C4-2B (cell line): ENCODE measurements at regions not wholly inside any gene's neighbourhood (a gene's known extent, or its start where the extent isn't known, plus 50 kb on each side); places are given as distances from the start of the nearest gene placed in this dataset.
"Not testable (repeated sequence)": the region's sequence is repeated elsewhere in the genome, so short reads cannot be mapped to it uniquely, and the experiment has no call there.

Source experiments
- H3K27ac ChIP-seq: fragments of 450-650 bp; 2 replicates; pipeline ENCODE4 v1.5.1; 2017
- ZFX ChIP-seq: fragments of 450-650 bp; IDR thresholded peaks from 2 replicates; pipeline ENCODE4 v1.6.1; 2017
- TF ChIP-seq, protein P1 (sequence below): fragments of 450-650 bp; conservative IDR thresholded peaks from 2 replicates; pipeline ENCODE4 v1.5.1; 2017; ENCODE audit warnings: mild to moderate bottlenecking

DNA sequence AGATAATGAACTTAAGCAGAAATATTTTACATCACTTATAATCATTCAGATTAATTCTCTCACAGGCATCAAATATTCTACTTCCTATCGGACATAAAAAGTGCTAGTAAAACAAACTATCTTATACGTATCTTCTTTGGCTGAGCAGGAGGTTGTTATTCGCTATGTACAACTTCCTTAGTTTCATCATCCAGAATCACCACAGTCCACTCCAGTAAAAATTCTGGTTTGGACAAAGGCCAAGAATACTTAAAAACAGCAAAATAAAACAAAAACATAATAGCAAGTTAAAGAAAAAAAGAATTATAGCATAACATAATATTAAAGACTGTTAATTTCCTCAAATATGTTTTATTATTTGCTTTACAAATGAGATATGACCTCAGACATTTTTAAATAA, 1077.1 kb upstream of the CELF4 start:
- TF ChIP-seq, protein P1, sequence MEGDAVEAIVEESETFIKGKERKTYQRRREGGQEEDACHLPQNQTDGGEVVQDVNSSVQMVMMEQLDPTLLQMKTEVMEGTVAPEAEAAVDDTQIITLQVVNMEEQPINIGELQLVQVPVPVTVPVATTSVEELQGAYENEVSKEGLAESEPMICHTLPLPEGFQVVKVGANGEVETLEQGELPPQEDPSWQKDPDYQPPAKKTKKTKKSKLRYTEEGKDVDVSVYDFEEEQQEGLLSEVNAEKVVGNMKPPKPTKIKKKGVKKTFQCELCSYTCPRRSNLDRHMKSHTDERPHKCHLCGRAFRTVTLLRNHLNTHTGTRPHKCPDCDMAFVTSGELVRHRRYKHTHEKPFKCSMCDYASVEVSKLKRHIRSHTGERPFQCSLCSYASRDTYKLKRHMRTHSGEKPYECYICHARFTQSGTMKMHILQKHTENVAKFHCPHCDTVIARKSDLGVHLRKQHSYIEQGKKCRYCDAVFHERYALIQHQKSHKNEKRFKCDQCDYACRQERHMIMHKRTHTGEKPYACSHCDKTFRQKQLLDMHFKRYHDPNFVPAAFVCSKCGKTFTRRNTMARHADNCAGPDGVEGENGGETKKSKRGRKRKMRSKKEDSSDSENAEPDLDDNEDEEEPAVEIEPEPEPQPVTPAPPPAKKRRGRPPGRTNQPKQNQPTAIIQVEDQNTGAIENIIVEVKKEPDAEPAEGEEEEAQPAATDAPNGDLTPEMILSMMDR, result no peak
- no peak for TF ChIP-seq ZFX
- H3K27ac ChIP-seq, result no peak overlapping the region

DNA sequence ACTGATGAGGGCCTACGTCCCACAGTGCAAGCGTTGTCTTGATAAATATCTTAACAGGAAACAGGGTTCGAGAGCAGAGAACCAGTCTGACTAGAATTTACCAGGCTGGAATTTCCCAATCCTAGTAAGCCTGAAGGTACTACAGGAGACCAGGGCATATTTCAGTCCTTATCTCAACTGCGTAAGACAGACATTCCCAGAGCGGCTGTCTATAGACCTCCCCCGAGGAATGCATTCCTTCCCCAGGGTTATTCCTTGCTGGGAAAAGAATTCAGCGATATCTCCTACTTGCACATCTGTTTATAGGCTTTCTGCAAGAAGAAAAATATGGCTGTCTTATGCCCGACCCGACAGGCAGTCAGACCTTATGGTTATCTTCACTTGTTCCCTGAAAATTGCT, 1074.1 kb upstream of the CELF4 start:
- not testable (repeated sequence) for H3K27ac ChIP-seq

DNA sequence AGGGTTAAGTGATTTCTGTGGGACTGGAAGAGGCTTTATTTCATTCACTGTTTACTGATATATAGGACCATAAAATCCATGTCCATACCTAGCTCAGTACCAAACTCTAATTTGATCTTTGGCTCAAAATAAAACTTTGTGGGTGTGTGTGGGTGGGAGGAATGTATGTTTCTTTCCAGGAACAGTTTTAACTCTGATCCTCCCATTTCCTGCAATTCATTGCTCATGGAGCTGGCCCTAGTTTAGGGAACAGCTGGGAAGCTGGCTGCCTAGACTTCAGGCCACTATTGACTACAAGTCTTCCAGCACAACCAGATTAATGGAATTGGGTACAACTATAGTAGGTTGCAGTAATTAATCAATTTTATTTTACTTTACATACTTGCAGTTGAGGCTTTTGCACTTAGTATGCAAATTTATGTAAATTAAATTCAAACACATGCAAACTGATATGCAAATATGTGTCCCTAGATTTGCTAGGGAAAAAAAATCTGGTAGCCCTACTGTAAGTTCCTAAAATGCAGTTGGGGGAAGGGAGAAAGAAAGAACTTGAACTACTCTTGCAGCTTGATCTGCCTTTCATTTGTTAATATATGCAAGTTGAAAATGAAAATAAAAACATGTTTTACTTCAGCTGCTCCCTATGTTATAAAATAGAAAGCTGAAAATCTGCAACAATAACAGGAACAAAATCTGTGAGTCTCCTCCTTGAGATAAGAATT, 1070.3 kb upstream of the CELF4 start:
- TF ChIP-seq, protein P1, result no peak
- no peak for TF ChIP-seq ZFX
- H3K27ac ChIP-seq, result no peak overlapping the region

DNA sequence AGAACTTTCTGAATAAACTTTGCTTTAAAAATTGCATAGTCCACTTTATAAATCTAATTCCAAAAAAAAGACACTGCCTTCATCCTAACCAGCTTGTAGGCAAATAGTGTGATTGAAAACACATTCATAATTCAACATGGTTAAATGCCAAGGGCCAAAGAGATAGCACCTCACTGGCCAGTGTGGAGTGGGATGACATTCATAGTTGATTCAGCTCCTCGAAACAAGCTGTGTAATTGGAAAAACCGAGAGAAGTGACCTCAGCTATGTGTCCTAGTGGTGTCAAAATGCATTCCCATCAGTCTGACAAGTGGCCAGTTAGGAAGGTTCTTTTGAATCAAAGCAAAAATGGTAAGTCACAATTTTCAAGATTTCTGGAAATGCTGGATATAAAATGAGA, 1068.5 kb upstream of the CELF4 start:
- no peak for TF ChIP-seq ZFX
- TF ChIP-seq, protein P1, result no peak

DNA sequence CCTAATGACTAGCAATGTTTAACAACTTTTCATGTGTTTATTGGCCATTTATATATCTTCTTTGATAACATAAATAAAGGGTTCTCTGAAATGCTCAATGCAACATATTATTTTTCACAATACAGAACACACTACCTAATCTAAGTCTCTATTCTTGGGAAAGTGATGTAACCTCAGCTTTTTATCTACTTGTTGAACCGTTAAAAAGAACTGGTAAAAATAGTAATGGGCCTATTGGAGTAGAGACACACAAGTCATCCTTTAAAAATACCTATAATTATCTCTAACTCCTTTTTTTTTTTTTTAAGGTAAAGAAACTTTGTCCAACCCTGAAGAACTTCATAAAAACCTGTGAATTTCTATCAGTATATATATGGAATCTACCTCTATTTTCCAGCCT, 1067.7 kb upstream of the CELF4 start:
- no peak for TF ChIP-seq ZFX
- TF ChIP-seq, protein P1, result no peak

More for the DNA sequence above, 1068.5 kb upstream of the CELF4 start:
- H3K27ac ChIP-seq, result no peak overlapping the region

DNA sequence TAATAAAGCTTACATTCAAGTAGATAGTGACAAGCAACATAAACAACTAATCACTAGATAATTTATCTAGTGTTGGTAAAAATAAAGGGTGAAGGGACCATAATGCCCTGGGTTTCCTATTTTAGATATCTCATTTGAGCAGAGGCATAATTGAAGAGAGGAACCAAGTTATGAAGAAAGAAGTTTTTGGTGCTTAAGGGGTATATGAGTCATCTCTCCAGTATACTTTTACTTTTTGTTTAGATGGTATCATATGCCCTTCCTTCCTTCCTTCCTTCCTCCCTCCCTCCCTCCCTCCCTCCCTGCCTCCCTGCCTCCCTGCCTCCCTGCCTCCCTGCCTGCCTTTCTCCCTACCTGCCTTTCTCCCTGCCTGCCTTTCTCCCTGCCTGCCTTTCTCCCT, 1053.5 kb upstream of the CELF4 start:
- no peak for TF ChIP-seq ZFX
- TF ChIP-seq, protein P1, result no peak
- no peak overlapping the region for H3K27ac ChIP-seq

More for the DNA sequence above, 1067.7 kb upstream of the CELF4 start:
- no peak overlapping the region for H3K27ac ChIP-seq

DNA sequence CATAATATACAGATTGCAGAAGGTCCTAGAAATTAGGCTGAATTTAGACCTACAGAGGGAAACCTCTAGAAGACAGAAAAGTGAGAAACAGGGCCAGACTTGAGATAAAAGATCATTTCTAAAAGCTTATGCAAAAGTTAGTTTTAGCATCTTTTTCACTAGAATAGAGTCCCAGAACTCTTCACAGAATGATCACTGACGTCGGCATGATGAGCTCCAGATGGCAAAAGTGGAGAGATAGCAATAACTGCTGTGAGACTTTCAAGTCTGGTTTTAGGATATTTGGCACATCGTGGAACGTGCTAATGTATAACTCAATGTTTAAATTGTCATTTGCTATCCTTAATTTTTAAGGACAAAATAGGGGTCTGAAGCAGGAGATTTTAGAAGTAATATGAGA, 1050.7 kb upstream of the CELF4 start:
- no peak for TF ChIP-seq ZFX
- TF ChIP-seq, protein P1, result no peak
- no peak overlapping the region for H3K27ac ChIP-seq

DNA sequence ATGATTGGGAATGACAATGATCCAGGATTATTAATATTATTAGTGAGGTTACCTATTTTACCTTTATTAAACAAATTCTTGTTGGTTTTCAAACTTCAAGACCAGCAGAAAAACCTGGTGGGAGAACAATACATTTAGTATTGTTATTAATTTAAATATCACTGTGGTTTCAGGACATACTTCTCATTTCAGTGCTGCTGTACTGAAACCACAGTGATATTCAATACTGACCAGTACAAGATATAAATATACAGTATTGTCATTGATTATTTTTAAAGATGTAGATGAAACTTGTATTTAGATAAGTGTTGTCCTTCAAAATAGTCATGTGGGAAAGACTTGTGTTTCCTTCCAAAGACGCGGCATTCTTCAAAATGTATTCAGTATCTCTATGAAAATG, 1047.3 kb upstream of the CELF4 start:
- no peak overlapping the region for H3K27ac ChIP-seq
- no peak for TF ChIP-seq ZFX
- TF ChIP-seq, protein P1, result no peak
